ENCODE measurements at regions not wholly inside any gene's neighbourhood (a gene's known extent, or its start where the extent isn't known, plus 50 kb on each side); places are given as distances from the start of the nearest gene placed in this dataset.

DNA sequence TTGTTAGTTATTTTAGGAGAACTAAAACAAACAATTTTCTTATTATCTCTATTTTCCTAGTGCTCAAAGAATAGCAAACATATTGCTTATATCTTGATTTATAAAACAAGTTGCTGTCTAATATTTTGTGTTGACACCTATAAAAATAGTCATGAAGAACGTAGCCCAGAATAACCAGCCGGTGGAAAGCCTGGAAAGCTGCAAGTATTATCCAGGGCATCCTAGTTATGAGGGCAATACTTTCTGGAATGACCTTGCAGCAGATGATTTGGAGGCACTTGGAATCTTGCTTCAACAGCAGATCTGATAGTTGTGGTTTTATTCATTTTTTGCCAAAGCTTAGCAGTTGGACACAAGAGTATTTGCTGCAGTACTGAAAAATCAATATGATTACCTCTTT lies 948.7 kb downstream of the LRFN5 start:
- Histone ChIP-seq H3K27ac (ENCODE audit: low read depth, low read length) (no peak overlapping the region), H4K20me1 (ENCODE audit: control insufficient read depth, insufficient read depth, low read depth, low read length) (no peaks in the 10 kb centered on the region), H3F3A (ENCODE audit: control insufficient read depth, insufficient read depth) (no peaks in the 10 kb centered on the region), H3K4me3 (ENCODE audit: low read length) (no peak overlapping the region), H3K79me2 (ENCODE audit: control insufficient read depth, low read length) (no peaks in the 10 kb centered on the region), H3K4me2 (ENCODE audit: low read length) (no peak overlapping the region), H3K9me3 (ENCODE audit: control insufficient read depth, insufficient read depth, low read length) (0 out of 2 replicates have a peak, but pooled peaks cover 5% of the 10 kb centered on the region), H3K27me3 (ENCODE audit: control insufficient read depth, low read length) (no peaks in the 10 kb centered on the region), H3K36me3 (ENCODE audit: control insufficient read depth, low read length) (no peaks in the 10 kb centered on the region), H3K9me2 (replicated peaks; ENCODE audit: control insufficient read depth, low read length) (no peaks in the 10 kb centered on the region), H3K4me1 (ENCODE audit: control insufficient read depth, low read length) (no peaks in the 10 kb centered on the region)
- TF ChIP-seq, protein P1, sequence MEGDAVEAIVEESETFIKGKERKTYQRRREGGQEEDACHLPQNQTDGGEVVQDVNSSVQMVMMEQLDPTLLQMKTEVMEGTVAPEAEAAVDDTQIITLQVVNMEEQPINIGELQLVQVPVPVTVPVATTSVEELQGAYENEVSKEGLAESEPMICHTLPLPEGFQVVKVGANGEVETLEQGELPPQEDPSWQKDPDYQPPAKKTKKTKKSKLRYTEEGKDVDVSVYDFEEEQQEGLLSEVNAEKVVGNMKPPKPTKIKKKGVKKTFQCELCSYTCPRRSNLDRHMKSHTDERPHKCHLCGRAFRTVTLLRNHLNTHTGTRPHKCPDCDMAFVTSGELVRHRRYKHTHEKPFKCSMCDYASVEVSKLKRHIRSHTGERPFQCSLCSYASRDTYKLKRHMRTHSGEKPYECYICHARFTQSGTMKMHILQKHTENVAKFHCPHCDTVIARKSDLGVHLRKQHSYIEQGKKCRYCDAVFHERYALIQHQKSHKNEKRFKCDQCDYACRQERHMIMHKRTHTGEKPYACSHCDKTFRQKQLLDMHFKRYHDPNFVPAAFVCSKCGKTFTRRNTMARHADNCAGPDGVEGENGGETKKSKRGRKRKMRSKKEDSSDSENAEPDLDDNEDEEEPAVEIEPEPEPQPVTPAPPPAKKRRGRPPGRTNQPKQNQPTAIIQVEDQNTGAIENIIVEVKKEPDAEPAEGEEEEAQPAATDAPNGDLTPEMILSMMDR (IDR thresholded peaks at IDR 0.05; ENCODE audit: low read depth, low read length, poor library complexity, severe bottlenecking): no peak
- TF ChIP-seq EZH2phosphoT487 (IDR thresholded peaks at IDR 0.05; ENCODE audit: borderline replicate concordance, low read length): no peak

DNA sequence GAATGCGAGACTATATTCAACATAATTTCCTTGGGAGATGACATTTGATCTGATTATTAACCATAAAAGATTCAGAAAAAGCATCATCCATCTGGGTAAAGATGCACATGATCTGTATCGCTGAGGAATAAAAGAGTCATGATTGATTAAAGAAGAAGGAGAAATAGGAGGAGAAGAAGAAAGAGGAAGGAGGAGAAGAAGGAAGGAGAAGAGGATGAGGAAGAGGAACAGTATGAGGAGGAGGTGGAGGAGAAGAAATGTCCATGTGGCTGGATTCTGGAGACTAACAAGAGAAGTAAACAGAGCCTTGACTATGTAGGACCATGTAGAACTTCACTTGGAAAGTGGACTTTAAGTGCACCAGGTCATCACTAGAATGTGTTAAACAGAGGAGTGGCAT lies 947.4 kb downstream of the LRFN5 start:
- H3K36me3 ChIP-seq (ENCODE audit: control insufficient read depth, low read length): no peaks in the 10 kb centered on the region
- H3K27ac ChIP-seq (ENCODE audit: low read depth, low read length): no peak overlapping the region
- H3K4me2 ChIP-seq (ENCODE audit: low read length): no peak overlapping the region
- H3K27me3 ChIP-seq (ENCODE audit: control insufficient read depth, low read length): no peaks in the 10 kb centered on the region
- H3K4me3 ChIP-seq (ENCODE audit: low read length): no peak overlapping the region
- 0 out of 2 replicates have a peak, but pooled peaks cover 5% of the 10 kb centered on the region for H3K9me3 ChIP-seq (ENCODE audit: control insufficient read depth, insufficient read depth, low read length)
- no peaks in the 10 kb centered on the region for H3K4me1 ChIP-seq (ENCODE audit: control insufficient read depth, low read length)
- no peaks in the 10 kb centered on the region for H3K79me2 ChIP-seq (ENCODE audit: control insufficient read depth, low read length)
- no peaks in the 10 kb centered on the region for H4K20me1 ChIP-seq (ENCODE audit: control insufficient read depth, insufficient read depth, low read depth, low read length)
- no peaks in the 10 kb centered on the region for H3K9me2 ChIP-seq (replicated peaks; ENCODE audit: control insufficient read depth, low read length)
- TF ChIP-seq EZH2phosphoT487 (IDR thresholded peaks at IDR 0.05; ENCODE audit: borderline replicate concordance, low read length): no peak
- TF ChIP-seq, protein P1 (IDR thresholded peaks at IDR 0.05; ENCODE audit: low read depth, low read length, poor library complexity, severe bottlenecking): no peak
- H3F3A ChIP-seq (ENCODE audit: control insufficient read depth, insufficient read depth): no peaks in the 10 kb centered on the region

DNA sequence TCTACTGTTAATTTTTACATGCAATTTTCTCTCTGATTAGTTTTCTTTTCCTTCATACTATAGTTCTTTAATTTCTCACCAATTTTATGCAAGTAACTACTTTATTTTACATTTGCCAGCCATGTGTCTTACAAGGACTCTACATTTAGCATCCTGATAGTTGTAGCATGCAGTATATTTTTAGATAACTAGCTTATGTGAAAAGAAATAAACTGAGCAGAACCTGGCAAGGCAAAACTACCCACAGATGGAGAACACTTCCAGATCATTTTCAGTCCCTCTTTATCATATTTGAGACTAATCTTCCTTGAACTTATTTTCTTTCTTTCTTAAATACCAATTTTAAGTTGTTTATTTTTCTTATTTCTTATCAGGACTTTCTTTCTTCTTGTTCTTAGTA lies 943.6 kb downstream of the LRFN5 start:
- 0 out of 2 replicates have a peak, but pooled peaks cover 5% of the 10 kb centered on the region for H3K9me3 ChIP-seq (ENCODE audit: control insufficient read depth, insufficient read depth, low read length)
- TF ChIP-seq, protein P1 (IDR thresholded peaks at IDR 0.05; ENCODE audit: low read depth, low read length, poor library complexity, severe bottlenecking): no peak
- no peak for TF ChIP-seq EZH2phosphoT487 (IDR thresholded peaks at IDR 0.05; ENCODE audit: borderline replicate concordance, low read length)

More for the DNA sequence above, 943.6 kb downstream of the LRFN5 start:
- no peaks in the 10 kb centered on the region for H3K4me1 ChIP-seq (ENCODE audit: control insufficient read depth, low read length)
- H3K27ac ChIP-seq (ENCODE audit: low read depth, low read length): no peak overlapping the region
- H3K9me2 ChIP-seq (replicated peaks; ENCODE audit: control insufficient read depth, low read length): no peaks in the 10 kb centered on the region
- no peaks in the 10 kb centered on the region for H3K79me2 ChIP-seq (ENCODE audit: control insufficient read depth, low read length)
- H3K4me2 ChIP-seq (ENCODE audit: low read length): no peak overlapping the region
- H3K27me3 ChIP-seq (ENCODE audit: control insufficient read depth, low read length): no peaks in the 10 kb centered on the region
- H3F3A ChIP-seq (ENCODE audit: control insufficient read depth, insufficient read depth): no peaks in the 10 kb centered on the region
- no peaks in the 10 kb centered on the region for H4K20me1 ChIP-seq (ENCODE audit: control insufficient read depth, insufficient read depth, low read depth, low read length)
- H3K36me3 ChIP-seq (ENCODE audit: control insufficient read depth, low read length): no peaks in the 10 kb centered on the region
- no peak overlapping the region for H3K4me3 ChIP-seq (ENCODE audit: low read length)
